H54 (cell line): ENCODE measurements at regions not wholly inside any gene's neighbourhood (a gene's known extent, or its start where the extent isn't known, plus 50 kb on each side); places are given as distances from the start of the nearest gene placed in this dataset.

Experiments used
- DNase-seq: peaks from one replicate; pipeline ENCODE4 v3.0.0; 2011; ENCODE audit warnings: low spot score, mixed read lengths; ENCODE audit not compliant: insufficient read length
- FAIRE-seq: peaks from 3 replicates; lab custom pipeline; 2011; peaks lifted over from hg19 to GRCh38; lab: Jason Lieb, UNC
- POLR2A ChIP-seq: IDR thresholded peaks from 2 replicates; pipeline ENCODE4 v1.6.1; 2011; ENCODE audit warnings: low read depth, mild to moderate bottlenecking, low read length

DNA sequence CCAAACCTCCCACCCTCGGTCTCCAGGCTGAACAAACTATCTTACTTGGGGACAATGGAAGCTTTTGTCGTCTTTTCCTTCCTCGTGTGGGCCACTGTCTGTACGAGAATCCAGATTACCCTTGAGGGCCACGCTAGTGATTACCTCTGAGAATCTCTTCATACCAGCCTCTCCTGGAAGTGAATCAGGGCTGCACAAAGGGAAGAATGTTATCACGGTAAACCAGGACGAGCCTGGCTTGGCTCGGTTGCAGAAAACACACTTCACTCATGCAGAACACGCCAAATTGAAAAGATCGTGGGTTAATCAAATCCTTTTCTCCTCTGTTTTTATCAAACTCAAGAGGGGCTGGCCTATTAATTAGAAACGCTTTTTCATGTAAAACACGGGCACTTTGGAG is 51.6 kb upstream of the MYL2 start:
- TF ChIP-seq POLR2A: no peak
- no peak for FAIRE-seq

DNA sequence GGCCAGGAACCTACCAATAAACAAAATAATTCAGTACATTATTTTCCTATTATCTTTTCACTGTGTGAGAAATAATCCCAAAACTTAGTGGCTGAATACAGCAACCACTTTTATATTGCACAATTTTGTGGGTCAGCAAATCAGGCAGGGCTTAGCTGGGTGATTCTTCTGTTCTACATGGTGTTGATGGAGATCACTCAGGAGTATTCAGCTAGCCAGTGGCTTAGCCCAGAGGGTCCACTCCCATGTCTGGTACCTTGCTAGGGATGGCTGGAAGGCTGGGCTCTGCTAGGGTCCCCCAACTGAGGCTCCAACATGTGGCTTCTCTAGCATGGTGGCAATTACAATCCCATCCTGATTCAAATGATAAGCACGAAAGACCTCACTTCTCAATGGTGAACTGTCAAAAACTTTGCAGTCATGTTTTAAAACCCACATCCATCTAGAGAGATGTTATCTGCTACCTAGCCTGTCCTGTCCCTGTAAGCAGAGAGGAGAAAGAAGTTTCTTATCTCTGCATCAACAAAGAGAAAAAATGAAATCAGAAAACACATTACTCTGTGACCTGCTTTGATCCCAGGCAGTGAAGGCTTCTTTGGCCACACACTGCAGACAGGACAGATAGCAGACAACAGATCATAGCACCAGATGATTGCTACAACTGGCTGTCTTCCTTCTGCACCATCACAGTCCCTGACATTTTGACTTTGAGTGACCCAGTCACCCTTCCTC is 51.0 kb upstream of the MYL2 start:
- DNase-seq: no peak
- FAIRE-seq: no peak
- TF ChIP-seq POLR2A: no peak

More for the DNA sequence above, 51.6 kb upstream of the MYL2 start:
- DNase-seq: no peak
